GM19023 (cell line): ENCODE measurements at regions not wholly inside any gene's neighbourhood (a gene's known extent, or its start where the extent isn't known, plus 50 kb on each side); places are given as distances from the start of the nearest gene placed in this dataset.

Experiments used
- ATAC-seq: cut with Tn5 transposase; IDR thresholded peaks from one replicate; pipeline ENCODE4 v1.9.1; 2021; ENCODE audit warnings: mild to moderate bottlenecking, moderate library complexity; ENCODE audit not compliant: unreplicated experiment

DNA sequence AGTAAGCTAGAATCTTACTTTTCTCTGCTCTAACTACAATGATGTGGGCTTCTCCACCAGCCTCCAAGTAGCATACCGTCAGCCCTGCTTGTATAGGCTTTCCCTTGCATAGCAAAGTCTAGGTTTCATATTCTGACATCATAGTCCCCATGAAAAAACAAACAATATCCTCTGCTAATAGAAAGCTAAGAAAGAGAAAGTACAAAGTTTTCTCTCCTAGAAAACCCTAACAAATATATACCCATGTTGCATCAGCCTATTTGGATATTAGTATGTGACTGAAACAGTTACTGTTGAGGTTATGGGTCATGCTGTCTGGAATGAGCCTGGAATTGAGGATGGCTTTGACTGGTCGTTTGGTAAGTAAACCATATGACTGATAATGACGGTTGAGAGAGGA lies 1696.0 kb downstream of the MAT2B start:
- no peak for ATAC-seq

DNA sequence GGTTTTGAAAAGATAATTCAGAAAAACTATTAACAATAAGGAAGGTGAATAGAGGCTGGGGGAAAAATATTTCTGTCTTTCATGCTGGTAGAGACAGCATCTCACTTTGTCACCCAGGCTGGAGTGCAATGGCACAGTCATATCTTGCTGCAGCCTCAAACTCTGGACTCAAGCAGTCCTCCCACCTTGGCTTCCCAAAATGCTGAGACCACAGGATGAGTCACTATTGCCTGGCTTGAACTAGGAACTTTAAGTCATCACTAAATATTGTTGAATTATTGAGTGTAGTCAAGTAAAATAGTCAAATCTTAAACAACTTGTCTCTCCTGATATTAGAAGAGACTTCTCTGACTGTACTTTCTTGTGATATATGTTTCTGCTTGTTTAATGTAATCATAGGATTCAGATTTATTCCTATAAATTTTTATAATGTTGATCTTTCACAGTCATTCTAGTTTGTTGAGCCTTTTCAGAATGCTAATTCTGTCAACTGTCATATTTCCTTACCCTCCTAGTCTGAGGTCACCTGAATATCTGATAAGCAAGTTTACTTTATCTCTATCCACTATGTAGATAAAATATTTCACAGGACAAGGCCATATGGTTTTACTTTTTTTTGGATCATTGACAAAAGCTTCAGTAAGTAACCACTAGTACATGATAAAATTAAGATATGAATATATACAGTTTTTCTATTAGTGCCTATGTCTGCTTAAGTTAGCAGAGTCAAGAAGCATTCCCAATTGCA lies 1696.5 kb downstream of the MAT2B start:
- ATAC-seq = no peak

DNA sequence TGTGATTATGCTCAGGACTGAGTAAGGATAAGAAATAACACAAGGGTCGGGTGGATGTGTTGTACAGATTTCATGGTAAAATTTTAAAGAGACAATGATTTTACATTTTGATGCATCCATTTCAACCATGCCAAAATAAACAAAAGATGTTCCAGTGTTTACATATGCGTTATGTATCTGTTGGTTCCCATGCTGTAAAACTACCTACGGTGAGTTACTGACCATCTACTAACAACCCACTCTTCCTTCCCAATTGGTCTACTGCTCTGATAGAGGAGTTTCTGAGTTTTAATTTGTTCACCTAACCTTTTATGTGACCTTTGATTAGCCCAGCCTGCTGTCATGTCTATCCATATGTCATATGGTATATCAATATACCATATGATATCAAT lies 1697.1 kb downstream of the MAT2B start:
- no peak for ATAC-seq

GRCh38 chr5:165209101-165209727 lies 1703.8 kb downstream of the MAT2B start:
- no peak for ATAC-seq

- ATAC-seq = no peak
Measured at GRCh38 chr5:165224366-165225045, 1719.1 kb downstream of the MAT2B start.

DNA sequence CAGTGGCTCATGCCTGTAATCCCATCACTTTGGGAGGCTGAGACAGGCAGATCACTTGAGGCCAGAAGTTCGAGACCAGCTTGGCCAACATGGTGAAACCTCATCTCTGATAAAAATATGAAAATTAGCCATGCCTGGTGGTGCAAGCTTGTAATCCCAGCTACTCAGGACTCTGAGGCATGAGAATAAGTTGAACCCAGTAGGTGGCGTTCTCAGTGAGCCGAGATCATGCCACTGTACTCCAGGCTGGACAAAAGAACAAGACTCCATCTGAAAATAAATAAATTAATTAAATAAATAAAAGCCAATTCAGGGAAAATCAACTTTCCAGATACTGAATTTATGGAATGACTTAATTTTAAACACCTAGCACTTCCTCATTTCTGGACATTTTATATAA lies 1722.1 kb downstream of the MAT2B start:
- ATAC-seq = no peak

DNA sequence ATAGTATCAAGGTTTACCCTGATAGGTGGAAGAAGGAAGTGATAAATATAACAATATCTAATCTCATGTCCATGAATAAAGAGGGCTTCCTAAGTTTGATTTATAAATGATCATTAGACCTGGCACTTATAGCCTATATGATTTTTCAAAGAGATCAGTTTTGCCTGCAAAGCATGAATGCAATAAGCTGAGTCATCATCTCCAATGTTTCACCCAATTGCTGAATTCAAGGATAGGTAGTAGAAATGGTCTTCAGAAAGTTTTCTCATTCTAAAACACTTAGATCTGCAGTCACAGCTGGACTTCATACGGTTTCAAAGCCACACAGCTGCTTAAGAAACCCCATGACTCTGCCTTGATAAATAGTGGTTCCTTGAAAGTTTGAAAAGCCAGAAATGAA lies 1722.8 kb downstream of the MAT2B start:
- ATAC-seq = no peak

- no peak for ATAC-seq
Measured at GRCh38 chr5:165231821-165232508, 1726.5 kb downstream of the MAT2B start.

GRCh38 chr5:165232509-165233028 lies 1727.2 kb downstream of the MAT2B start:
- ATAC-seq = no peak

DNA sequence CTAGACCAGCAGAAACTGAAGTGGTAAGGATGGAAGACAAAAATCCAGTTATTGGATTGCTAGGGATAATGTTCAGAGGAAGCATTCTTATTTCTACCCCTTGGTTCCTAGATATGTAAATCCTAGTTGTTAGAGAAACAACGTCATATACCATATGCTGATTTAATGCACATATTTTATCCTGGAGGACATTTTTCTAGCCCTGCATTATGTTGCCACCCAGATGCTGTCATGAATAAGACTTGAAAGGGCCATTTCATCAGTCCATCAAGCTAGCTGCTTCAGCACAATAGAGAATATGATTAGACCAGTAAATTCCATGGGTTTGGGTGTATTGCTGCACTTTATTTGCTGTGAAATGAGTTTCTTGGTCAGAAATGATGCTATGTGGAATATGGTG lies 1736.4 kb downstream of the MAT2B start:
- no peak for ATAC-seq

GRCh38 chr5:165242646-165243045 lies 1737.2 kb downstream of the MAT2B start:
- no peak for ATAC-seq

- ATAC-seq = no peak
Measured at GRCh38 chr5:165244407-165244806, 1739.0 kb downstream of the MAT2B start.

- no peak for ATAC-seq
Measured at GRCh38 chr5:165258197-165258771, 1752.9 kb downstream of the MAT2B start.

- no peak for ATAC-seq
Measured at GRCh38 chr5:165260426-165260825, 1755.0 kb downstream of the MAT2B start.

DNA sequence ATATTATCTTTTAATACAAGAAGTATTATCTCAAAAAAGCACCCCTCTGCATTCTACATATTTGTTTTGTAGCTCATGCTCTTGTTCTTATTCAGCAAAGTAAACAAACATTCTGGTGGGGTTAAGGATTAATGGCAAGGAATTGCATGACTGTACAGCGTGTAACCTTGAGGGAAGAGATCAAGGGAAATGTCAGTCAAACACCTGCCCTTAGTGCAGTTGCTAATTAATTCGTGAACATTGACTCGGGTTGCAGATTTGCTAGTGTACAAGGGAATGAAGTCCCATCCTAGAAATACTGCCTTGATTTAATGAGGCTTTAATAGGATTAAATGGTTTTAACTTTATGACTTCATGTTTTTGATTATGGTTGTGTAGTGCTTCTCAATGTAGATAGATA lies 1758.1 kb downstream of the MAT2B start:
- no peak for ATAC-seq

- ATAC-seq = no peak
Measured at GRCh38 chr5:165266939-165267338, 1761.5 kb downstream of the MAT2B start.

- no peak for ATAC-seq
Measured at GRCh38 chr5:165272436-165272835, 1767.0 kb downstream of the MAT2B start.

DNA sequence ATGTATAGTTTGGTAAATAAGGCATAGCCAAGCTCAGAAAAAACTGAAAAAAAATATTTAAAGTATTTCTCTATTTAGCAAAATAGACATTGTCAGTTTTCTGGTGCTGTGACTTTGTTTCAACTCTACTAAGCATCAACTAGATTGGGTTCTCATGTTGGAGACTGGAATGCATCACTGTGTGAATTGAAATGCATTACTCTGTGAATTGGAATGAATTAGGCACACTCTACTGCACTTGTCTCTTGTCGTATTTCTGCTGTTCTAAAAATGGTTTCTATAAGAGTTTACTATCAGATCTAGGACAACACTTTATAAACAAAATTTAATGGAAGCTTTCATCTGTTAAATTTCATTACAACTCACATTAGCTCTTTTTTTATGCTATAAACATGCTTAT lies 1772.2 kb downstream of the MAT2B start:
- ATAC-seq = no peak

DNA sequence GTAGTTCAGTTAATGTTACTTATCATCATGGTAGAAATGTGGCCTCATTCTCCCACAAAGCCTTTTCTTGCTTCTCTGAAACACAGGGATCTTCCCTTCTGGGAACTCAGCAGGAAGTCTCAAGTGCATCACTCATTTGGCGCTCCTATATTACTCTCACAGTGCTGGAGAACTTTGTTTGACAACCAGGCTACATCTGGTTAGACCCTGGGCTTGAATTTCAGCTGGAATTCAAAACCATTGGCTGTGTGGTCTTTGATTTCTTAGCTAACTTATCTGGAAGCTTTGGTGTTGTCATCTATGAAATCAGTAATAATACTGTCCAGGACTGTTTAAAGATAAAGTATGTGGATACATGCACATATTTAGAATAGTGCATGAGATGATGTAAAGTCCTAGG lies 1777.1 kb downstream of the MAT2B start:
- ATAC-seq = no peak

DNA sequence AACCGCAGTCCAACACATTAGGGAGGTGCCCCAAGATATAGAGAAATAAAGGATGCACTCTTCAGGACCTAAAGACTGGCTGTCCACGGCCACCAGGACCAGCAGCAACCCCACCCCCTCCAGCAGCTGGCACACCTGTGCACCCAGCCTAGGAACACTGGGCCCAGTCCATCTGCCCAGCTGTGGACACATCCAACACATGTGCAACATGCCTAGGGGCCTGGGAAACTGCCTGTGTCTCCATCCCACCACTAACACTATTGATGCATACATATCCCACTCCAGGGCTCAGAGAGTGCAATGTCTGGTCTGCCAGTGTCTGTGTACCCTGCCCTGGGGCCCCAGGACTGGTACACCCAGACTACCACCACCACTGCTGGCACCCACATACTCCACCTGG lies 1781.3 kb downstream of the MAT2B start:
- ATAC-seq = no peak

GRCh38 chr5:165290535-165290934 lies 1785.1 kb downstream of the MAT2B start:
- no peak for ATAC-seq
